HL-60 (cell line): ENCODE measurements at regions not wholly inside any gene's neighbourhood (a gene's known extent, or its start where the extent isn't known, plus 50 kb on each side); places are given as distances from the start of the nearest gene placed in this dataset.

Experiments
- GABPA ChIP-seq: IDR thresholded peaks from 2 replicates; pipeline ENCODE4 v1.6.1; 2012; ENCODE audit warnings: low read depth
- TF ChIP-seq, protein P1 (sequence below): IDR thresholded peaks from one replicate; pipeline ENCODE4 v1.5.1; 2011; ENCODE audit warnings: low read length, control low read depth, inconsistent platforms; ENCODE audit not compliant: insufficient read depth
- TF ChIP-seq, protein P2 (sequence below): IDR thresholded peaks from 2 replicates; pipeline ENCODE4 v1.6.1; 2012; ENCODE audit warnings: low read depth; ENCODE audit not compliant: insufficient replicate concordance

DNA sequence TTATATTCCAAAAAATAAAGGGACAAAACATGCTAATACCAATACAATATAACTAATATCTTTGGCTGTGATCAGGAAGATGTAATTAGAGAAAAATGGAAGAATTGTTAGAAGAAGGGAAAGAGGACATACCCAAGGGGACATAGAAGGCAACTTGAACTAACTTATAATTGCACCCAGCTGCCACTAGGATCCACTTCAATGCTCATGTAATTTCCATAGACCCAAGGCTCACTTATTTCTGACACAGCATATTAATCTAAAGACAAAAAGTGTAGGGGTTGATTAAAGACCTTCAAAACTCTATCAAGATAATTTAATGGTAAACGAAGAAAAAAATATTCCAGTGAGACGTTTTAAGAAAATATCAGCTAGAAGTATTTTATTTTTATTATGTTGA is 396.0 kb upstream of the ADGRB3 start:
- TF ChIP-seq, protein P1, sequence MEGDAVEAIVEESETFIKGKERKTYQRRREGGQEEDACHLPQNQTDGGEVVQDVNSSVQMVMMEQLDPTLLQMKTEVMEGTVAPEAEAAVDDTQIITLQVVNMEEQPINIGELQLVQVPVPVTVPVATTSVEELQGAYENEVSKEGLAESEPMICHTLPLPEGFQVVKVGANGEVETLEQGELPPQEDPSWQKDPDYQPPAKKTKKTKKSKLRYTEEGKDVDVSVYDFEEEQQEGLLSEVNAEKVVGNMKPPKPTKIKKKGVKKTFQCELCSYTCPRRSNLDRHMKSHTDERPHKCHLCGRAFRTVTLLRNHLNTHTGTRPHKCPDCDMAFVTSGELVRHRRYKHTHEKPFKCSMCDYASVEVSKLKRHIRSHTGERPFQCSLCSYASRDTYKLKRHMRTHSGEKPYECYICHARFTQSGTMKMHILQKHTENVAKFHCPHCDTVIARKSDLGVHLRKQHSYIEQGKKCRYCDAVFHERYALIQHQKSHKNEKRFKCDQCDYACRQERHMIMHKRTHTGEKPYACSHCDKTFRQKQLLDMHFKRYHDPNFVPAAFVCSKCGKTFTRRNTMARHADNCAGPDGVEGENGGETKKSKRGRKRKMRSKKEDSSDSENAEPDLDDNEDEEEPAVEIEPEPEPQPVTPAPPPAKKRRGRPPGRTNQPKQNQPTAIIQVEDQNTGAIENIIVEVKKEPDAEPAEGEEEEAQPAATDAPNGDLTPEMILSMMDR, result no peak
- TF ChIP-seq, protein P2, sequence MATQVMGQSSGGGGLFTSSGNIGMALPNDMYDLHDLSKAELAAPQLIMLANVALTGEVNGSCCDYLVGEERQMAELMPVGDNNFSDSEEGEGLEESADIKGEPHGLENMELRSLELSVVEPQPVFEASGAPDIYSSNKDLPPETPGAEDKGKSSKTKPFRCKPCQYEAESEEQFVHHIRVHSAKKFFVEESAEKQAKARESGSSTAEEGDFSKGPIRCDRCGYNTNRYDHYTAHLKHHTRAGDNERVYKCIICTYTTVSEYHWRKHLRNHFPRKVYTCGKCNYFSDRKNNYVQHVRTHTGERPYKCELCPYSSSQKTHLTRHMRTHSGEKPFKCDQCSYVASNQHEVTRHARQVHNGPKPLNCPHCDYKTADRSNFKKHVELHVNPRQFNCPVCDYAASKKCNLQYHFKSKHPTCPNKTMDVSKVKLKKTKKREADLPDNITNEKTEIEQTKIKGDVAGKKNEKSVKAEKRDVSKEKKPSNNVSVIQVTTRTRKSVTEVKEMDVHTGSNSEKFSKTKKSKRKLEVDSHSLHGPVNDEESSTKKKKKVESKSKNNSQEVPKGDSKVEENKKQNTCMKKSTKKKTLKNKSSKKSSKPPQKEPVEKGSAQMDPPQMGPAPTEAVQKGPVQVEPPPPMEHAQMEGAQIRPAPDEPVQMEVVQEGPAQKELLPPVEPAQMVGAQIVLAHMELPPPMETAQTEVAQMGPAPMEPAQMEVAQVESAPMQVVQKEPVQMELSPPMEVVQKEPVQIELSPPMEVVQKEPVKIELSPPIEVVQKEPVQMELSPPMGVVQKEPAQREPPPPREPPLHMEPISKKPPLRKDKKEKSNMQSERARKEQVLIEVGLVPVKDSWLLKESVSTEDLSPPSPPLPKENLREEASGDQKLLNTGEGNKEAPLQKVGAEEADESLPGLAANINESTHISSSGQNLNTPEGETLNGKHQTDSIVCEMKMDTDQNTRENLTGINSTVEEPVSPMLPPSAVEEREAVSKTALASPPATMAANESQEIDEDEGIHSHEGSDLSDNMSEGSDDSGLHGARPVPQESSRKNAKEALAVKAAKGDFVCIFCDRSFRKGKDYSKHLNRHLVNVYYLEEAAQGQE, result no peak
- TF ChIP-seq GABPA, result no peak
